Renal pelvis (tissue), 1 donor: ENCODE measurements at regions not wholly inside any gene's neighbourhood (a gene's known extent, or its start where the extent isn't known, plus 50 kb on each side); places are given as distances from the start of the nearest gene placed in this dataset.

Experiments used
- DNase-seq: peaks from one replicate; pipeline ENCODE4 v3.0.0-alpha.2; 2013

DNA sequence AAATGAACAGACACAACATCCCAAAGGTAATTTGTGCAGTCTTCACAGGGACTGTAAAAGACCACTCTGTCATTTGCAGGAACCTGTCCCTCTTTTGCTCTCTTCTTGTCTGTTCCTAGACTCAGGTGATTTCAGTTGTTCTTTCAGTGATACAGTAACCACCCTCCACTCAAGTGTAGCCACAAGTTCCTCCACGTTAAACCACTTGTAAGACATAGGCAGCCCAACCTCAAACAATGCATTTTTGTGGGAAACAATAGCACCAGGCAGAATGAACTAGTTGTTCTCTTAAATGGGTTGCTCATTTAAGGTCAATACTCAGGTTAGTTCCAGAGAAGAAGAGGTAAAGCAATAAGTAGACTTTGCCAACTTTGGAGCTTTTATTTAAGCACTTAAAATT is 359.4 kb downstream of the MZT1 start:
- DNase-seq, result no peak

DNA sequence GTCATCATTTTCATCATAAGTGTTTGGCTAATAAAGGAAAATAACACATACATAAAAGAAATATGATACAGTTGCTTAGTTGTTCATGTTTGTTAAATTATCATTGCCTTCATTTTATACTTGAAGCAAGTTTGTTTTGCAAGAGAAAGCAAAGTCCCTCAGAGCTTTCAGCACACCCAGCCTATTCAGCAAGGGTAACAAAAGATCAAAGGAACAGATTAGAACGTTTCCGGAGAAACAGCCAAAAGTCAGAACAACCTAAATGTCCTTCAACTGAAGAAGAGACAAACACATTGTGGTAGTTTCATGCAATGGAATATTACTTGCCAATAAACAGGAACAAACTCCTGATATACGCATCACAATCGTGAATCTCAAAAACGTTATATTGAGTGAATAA is 380.7 kb downstream of the MZT1 start:
- DNase-seq, result no peak

DNA sequence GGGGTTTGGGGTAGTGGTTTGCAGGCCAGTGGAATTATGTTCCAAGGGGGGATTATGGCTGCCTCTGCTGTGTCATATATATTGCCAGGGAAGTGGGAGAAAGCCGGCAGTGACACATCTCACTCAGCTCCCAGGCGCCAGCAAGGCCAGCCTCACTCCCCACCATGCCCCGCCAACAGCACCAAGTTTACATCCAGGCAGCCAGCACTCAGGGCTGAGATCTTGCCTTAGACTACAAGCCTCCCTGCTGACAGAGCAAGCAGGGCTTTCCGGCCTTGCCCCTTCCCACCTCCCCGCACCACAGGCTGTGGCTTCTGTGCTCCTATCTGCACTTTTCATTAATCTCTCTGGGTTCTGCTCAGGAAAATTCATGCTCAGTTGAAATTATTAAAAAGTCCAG is 385.1 kb downstream of the MZT1 start:
- DNase-seq, result no peak

DNA sequence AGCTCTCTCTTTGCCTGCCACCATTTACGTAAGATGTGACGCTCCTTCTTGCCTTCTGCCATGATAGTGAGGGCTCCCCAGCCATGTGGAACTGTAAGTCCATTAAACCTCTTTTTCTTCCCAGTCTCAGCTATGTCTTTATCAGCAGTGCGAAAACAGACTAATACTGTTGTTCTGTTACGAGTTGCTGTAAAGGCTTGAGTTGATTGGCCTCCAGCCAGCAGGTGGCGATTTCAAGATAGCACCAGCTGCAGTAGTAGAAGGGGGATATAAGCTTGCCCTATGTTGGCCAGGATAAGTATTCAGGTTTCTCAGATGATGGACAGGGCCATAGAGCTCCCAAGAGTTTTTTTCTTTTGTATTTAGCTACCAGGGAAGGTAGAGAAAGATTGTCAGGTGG is 385.5 kb downstream of the MZT1 start:
- no peak for DNase-seq

DNA sequence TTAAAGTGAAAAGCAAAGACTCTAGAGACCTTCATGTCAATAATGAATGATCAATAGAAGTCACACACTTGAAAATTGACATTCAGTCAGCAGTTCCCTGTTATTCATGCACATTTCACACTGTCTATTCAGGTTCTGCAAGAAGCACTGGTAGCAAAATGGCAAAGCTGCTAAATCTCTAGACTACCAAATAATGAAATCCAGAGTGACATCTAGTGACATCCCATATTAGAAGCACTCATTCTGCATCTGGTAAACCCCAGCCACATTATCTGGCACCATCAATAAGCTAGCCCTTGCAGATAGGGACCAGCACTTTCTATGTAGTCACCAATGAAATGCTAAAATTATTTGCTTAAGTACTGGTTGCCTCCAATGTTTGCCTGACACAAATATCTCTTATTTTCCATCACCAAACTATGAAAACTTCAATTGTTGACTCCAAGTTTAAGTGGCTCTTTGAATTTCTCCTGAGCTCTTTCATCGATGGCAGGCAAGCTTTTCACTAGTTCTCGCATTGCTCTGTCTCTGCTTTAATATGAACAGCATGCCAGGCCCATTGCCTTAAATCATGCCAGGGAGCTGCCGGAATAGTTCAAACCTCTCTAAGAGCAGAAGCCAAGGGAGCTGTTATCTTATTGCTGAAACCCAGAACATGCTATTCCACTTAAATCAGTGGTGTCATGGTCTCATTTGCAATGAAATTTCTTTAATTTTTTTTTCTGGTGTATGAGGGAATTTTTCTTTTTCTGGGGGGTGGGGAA is 409.9 kb downstream of the MZT1 start:
- DNase-seq, result no peak

DNA sequence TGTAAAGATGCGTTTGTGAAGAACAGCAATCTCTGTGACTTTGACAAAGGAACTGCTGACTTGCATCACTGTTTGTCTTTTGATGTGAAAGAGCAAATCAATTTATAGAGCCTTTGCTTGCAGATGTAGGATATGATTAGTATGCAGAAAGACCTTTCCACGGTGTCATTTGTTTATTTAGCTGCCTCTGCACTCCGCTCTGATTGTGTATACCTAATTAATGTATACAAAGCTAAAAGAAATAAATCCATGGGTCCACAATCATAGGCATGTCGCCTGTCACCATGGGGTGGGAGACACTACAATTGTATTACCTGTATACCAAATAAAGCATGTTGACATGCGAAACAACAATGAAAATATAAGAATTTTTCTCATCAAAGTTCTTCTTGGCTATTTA is 410.7 kb downstream of the MZT1 start:
- no peak for DNase-seq

DNA sequence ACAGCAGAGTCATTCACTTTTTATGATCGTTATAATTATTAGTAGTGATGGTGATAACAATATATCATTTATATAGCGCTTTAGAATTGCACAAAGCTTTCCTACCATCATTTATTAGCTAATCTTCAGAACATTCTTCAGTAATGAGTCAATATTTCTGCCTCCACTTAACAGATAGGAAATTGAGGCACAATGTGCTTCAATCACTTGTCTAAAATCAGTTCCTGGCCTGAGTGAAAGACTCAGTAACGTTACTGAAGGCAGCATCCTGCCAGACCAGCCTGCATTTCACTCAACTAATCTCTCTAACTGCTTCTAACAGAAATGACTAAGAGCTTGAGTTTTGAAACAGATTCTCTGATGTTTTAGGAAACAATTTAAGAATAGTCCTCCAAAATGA is 412.1 kb downstream of the MZT1 start:
- DNase-seq, result no peak

DNA sequence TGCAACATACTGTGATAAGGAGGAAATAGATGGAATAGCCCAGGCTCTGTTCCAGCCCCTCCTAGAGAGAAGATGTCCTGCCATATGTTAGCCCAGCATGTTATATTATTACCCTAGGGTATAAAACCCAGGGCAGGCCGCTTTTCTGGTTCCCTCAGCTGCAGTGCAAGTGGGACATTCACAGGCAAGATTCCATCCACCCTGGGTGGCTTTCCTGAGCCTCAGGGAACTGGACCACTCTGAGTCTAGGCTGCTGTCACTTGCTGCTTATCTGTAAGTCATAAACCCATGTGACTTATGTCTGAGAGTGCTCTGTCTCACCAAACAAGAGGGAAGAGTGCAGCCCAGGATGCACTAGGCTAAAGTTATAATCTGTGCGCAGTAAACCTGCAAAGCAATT is 413.2 kb downstream of the MZT1 start:
- no peak for DNase-seq

DNA sequence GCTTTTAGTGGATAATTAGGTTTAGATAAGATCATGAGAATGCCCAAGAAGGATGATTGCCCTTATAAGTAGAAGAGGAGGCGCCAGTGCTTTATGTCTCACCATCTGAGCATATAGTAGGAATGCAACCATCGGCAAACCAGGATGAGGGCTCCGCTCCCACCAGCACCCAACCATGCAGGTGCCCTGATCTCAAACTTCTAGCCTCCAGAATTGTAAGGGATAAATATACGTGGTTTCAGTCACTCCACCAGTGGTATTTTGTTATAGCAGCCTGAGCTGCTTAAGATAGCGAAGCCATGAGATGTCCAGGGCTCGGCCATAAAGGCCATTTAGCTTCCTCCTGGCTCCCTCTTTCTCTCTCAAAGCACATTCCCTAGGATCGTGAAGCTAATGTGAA is 413.9 kb downstream of the MZT1 start:
- DNase-seq, result no peak

DNA sequence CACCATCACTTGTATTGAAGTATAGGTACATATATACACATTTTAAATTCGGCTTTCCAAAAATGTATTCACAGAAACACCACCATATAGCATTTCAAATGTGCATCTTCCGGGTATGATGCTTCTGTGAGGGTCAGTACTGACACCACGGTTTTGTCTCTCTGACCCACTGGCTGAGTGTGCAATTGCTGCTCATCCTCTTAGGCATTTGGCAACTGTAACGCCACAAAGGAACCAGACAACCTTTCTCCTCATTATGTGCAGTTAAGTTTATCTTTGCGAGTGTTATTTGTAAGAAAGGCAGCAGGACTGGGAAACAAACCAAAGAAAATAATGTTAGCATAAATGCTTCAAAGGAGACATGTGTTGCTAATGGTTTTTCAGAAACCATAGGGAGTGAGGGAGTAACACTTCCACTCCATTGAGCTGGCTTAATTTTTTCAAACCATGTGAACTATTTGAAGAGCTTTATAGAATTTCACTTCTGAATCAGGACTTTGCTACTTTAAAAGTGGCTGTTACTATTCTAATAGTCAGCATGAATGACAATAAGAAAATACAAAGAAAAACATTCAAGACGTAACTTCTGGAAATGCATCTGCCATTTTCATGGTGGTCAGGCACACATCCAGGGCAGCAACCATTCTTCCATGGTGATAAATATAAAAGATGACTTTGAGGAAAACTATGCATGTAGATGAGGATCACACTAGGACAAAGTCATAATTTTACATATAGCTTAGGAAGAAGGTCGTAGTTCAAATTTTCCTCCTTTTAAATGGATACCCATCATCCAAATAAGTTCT is 423.3 kb downstream of the MZT1 start:
- peak; percentile 73 for DNase-seq

DNA sequence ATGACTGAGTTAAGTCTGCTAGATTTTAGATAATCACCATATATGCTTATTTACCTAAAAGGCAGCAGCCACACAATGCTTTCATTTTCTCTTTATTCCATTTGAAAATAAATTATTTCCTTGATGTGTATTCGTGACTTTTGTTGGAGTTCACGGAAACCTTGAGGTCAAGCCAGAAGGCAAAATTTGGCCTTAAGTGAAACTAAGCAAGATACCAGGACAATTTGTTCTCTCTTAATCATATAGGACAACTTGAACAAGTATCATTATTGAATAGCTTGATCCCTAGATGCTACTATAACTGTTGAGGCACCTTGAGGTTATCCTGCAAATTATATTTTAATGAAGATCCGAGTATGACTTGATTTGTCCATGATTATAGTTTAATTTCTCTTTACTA is 429.2 kb upstream of the DACH1 start:
- no peak for DNase-seq

DNA sequence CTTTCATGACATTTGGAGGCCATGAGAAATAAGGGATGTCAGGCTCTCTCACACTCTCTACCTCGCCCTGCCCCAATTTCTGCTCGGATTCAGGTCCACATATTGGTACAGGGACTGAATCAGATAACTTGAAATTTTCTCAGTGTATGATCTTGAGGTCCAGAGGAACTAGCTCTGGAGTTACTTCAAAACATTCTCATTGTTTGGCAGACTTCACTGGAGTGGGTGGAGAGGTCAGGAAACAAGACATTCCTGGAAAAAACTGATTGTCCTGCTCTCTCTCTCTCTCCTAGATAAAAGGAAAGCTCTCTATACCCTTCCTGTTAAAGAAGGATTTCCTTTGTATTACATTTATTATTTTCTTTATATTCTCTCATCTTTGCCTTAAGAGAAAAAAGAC is 428.1 kb upstream of the DACH1 start:
- no peak for DNase-seq

DNA sequence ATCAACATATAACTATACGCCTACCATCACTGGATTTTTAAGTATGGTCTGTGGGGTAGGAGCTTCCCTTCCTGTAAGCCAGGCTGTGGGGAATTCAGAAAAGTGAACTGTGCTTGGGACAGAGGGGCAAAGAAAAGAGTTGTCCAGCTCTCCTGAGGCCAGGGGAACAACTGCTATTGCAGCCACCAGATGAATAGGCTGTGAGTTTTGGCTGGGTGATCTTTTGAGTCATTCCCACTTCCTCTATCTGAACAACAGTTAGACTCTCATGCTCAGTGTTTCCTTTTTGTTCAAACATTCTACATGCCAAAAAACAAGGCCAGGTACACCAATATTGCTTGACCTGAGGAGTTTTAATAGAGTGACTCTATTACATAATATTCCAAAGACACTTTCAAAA is 426.2 kb upstream of the DACH1 start:
- no peak for DNase-seq

DNA sequence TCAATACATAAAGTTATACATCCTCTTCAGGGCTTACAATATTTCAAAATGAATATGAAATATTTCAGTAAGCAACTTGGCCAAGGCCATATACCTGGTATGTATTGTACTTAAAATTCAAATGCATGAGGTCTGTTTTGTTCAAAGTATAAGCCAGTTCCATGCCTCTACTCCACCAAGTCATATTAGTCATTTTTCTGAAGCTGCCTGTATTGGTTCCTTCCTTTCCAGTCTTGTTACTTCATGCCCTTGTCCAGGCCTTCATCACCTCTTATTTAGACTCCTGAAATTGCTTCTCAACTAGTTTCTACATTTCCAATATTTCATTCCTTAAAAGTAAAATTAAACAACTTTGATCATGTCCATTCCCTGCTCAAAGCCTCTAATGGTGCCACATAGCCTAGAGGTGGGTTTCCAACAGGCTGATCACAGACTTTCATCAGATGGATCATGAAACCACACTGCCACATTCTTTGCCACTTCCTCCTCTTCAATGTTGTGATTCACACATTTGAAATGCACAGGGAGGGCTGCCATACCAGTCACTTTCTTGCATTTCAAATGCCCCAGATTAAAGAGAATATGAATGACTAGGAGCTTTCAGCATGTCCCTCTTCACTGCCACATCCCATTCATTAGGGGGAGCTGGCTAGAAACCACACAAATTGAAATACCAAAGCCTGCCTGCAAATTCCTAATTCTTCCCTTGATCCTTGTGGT is 424.1 kb upstream of the DACH1 start:
- no peak for DNase-seq

DNA sequence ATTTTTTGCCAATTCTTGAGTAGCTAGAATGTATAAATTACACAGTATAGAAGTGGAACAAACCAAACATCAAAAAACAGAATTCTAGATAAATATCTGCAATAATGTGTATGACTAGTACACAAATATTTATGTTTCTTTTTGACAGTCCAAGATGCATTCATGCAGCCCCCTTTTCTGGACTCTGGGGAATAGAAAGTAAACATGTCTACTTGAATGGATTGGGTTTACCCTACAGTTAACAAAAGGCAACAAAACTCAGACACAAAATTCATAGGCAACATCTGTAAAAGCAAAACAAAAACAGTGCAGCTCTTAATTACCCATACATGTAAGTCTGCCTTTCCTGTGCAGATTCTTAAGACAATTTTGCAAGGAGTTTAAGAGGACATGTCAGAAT is 419.4 kb upstream of the DACH1 start:
- peak; percentile 28 for DNase-seq

DNA sequence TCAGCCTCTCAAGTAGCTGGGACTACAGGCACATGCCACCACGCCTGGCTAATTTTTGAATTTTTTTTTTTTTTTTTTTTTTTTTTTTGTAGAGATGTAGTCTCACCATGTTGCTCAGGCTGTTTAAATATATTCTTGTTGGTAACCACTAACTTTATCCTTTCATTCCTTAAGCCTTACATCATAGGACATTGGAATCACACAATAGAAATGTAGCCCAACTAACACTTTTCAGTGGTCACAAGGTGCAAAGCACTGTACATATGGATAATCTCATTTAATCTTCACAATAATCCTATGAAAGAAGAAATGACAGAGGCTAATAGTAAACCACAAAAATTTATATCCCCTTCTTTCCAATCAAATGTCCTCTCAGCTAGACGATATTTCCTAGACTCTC is 417.8 kb upstream of the DACH1 start:
- no peak for DNase-seq

DNA sequence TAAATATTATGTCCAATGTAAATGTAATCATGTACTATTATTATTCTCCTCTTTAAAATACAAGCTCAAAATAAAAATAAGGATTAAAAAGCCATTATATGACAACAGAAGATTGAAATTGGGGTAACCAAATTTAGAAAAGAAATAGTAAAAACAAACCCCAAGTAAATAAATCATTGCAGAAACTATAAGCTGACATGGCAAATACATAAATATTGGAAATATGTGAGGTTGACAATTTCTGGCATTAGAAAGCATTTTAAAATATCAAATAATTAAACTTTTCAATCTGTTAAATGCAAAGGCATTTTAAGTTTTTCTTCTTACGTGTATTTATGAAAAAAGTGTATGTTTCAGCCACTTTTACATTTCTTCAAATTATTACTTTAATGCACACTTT is 394.7 kb upstream of the DACH1 start:
- DNase-seq, result no peak

DNA sequence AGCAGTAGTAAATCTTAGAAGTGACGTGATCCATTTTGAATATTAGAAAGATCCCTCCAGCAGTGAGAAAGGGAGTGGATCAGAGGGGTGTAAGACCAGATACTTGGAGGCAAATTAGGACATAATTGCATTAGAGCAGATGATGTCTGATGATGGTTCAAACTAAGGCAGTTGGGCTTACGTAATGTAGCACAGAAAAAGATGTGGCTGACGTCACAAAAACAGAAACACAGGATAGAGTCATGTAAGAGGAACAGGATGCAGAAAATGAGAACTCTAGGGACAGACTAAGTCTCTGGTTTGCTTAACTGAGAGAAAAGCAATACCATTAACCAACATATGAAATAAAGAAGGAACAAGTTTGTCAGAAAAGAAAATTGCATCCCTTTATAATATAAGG is 392.5 kb upstream of the DACH1 start:
- no peak for DNase-seq

DNA sequence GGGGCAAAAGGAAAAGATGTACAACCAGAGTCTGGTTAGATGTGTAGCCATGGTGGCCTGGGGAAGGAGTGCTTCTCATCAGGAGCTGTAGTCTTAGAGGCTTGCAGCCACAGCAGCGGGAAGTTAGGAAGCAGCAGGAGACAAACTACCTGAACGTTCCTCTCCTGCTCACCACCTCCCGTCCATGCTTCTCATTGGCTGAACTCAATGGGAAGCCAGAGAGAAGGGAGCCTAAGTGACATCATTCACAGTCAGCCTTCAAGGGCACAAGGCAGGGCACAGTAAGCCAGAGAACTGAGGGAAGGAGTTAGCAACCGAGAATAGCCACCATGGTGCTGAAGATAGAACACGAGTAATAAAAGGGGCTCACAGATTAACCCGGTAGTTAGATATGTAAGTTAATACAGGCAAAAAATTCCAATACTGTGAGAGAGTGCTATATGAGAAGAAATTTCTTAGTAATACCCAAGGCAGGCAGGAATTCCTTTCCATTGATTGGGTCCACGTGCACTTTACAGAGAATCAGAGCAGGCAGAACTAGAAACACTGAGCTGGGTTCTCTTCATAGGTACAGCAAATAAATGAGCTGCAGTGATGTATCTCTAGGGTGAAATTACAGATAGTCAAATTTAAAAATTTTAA is 391.5 kb upstream of the DACH1 start:
- no peak for DNase-seq

DNA sequence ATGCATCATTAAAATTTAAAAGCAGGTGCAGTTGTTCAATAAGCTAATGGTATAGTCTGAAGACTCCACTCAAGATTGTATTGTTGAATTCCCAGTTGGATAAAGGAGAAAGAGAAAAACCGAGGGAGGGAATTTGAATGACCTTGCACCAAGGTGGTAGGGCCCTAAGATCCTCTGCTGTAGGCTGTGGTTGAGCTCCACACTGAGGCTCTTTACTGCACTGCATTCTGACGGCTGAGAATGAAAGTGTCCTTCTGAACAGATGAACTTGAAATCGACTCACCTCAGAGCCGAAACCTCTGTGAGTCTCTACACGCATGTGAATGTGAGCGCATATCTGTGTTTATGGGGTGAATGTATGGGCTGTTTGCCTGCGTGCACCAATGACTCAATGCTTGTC is 388.9 kb upstream of the DACH1 start:
- DNase-seq, result peak; percentile 27

DNA sequence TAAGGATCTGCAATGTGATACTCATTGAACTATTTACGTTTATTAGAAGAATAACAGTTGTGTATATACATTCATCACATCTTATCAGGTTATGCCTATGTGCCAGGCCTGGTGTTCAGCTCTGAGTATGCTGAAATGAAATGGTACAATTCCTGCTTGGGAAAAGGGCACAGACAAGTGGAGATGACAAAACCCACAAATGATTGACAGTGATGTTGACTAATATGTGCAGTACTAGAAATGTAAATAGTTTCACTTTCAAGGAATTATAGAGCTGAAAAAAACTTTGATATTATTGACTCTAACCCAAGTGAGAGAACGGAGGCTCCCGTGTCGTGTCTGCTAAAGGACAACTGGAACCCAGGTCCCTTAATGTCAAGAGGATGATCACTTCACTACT is 386.8 kb upstream of the DACH1 start:
- DNase-seq, result no peak

DNA sequence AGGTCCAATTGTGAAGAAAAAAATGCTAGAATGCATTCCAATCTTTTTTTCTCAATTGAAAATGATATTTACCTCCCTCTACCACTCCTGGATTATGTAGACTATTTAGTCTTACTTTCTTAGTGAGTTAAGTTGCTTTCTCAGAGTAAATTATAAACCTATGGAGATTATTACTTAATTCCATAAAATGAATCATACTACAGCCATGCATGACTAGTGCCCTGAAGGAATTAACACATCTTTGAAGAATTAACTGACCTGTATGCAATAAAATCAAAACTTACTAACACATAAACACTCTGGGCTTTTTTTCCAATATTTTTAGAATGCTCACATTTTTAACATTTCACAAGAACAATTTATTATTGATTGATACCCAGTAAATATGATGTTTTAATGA is 379.4 kb upstream of the DACH1 start:
- no peak for DNase-seq

DNA sequence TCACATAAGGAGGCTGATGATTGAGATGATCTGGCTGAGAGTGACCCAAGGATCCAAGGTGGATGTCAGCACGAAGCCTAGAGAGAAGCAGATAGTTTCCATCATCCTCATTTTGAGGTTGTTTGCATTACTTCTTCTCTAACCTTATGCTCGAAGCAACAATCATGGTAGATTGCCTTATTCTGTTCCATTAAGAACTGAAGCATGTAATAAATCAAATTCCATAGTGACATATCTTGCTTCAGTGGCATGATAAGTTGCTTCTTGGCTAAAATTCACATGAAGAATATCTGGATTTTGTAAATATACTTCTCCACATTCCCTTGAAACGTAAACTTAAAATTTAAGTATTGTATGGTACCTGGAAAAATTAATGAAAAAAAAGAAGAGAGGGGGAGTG is 377.8 kb upstream of the DACH1 start:
- no peak for DNase-seq
